ENCODE measurements at regions not wholly inside any gene's neighbourhood (a gene's known extent, or its start where the extent isn't known, plus 50 kb on each side); places are given as distances from the start of the nearest gene placed in this dataset.

DNA sequence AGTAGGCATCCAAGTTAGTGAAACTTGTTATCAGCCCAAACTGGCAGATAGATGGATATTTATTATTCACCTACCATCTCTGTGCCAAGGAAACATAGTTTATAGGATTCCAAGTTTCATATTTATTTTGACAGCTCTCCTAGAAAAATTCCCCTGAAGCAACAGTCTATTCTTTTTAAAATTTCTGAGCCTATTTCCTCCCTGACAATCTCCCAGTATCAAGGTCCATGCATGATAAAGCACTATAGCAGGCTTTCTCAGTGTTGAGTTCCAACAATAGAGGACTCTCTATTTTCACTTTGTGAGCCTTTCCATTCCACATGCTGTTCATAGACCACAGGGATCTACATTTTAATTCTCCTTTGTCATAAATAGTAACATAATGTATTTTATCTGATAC, 312.6 kb downstream of the SLITRK6 start:
- ATAC-seq (no peak), DNase-seq (ENCODE audit: low spot score) (no peak)
- Mint-ChIP-seq H3K27ac (no peak overlapping the region), H3K4me1 (peaks cover 4% of the 10 kb centered on the region; the same call in 1 of the 2 replicates), H3K36me3 (no peaks in the 10 kb centered on the region), H3K27me3 (ENCODE audit: low read depth) (no peaks in the 10 kb centered on the region), H3K9me3 (peaks cover 3% of the 10 kb centered on the region), H3K4me3 (no peak overlapping the region)
- TF ChIP-seq JUN (CRISPR knock-in tag; IDR thresholded peaks at IDR 0.05): no peak
- no peak for TF ChIP-seq ZNF317 (CRISPR knock-in tag; IDR thresholded peaks at IDR 0.05; ENCODE audit: borderline replicate concordance, low read depth)
- TF ChIP-seq GABPB1 (CRISPR knock-in tag; IDR thresholded peaks at IDR 0.05): no peak
- no peak for TF ChIP-seq MXD4 (CRISPR knock-in tag; IDR thresholded peaks at IDR 0.05; ENCODE audit: borderline replicate concordance)
- no peak for TF ChIP-seq STAT6 (CRISPR knock-in tag; conservative IDR thresholded peaks at IDR 0.05; ENCODE audit: low read depth)
- no peak for TF ChIP-seq ZNF138 (CRISPR knock-in tag; conservative IDR thresholded peaks at IDR 0.05)
- TF ChIP-seq JAZF1 (CRISPR knock-in tag; IDR thresholded peaks at IDR 0.05): no peak
- no peak for TF ChIP-seq SMAD3 (CRISPR knock-in tag; IDR thresholded peaks at IDR 0.05; ENCODE audit: borderline replicate concordance)
- TF ChIP-seq FOXP1 (CRISPR knock-in tag; IDR thresholded peaks at IDR 0.05; ENCODE audit: borderline replicate concordance): no peak
- TF ChIP-seq SOX15 (CRISPR knock-in tag; IDR thresholded peaks at IDR 0.05): no peak
- no peak for TF ChIP-seq FOXJ3 (CRISPR knock-in tag; IDR thresholded peaks at IDR 0.05; ENCODE audit: borderline replicate concordance)
- TF ChIP-seq, protein P1, sequence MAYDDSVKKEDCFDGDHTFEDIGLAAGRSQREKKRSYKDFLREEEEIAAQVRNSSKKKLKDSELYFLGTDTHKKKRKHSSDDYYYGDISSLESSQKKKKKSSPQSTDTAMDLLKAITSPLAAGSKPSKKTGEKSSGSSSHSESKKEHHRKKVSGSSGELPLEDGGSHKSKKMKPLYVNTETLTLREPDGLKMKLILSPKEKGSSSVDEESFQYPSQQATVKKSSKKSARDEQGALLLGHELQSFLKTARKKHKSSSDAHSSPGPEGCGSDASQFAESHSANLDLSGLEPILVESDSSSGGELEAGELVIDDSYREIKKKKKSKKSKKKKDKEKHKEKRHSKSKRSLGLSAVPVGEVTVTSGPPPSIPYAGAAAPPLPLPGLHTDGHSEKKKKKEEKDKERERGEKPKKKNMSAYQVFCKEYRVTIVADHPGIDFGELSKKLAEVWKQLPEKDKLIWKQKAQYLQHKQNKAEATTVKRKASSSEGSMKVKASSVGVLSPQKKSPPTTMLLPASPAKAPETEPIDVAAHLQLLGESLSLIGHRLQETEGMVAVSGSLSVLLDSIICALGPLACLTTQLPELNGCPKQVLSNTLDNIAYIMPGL (CRISPR knock-in tag; IDR thresholded peaks at IDR 0.05): no peak
- ChIA-PET CTCF (no interaction called here), POLR2A (no interaction called here)

DNA sequence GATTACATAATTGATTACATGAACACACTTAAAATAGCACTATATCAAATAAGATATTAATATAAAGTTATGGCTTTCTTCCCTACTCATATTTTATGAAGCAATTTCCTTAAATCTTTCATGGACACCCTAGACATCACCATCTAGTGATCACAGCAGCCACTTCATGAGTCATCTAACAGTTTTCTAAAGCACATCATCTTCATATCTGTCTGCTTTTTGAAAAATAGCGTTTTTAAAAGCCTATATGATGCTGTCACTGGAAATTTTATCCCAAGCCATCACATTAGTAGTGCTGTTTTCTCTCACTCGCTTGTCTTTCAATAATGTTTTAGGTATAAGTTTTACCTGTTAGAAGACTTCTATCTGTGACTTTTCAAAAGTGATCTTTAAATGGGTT, 326.1 kb downstream of the SLITRK6 start:
- ChIA-PET POLR2A (no interaction called here), CTCF (no interaction called here)
- no peaks in the 10 kb centered on the region for H3K4me1 Mint-ChIP-seq
- H3K27me3 Mint-ChIP-seq (ENCODE audit: low read depth): no peaks in the 10 kb centered on the region
- DNase-seq (ENCODE audit: low spot score) (no peak), ATAC-seq (no peak)
- H3K36me3 Mint-ChIP-seq: no peaks in the 10 kb centered on the region
- no peak overlapping the region for H3K27ac Mint-ChIP-seq
- H3K4me3 Mint-ChIP-seq: no peak overlapping the region
- TF ChIP-seq ARID4B (CRISPR knock-in tag; IDR thresholded peaks at IDR 0.05; ENCODE audit: borderline replicate concordance): no peak
- TF ChIP-seq NFE2L1 (CRISPR knock-in tag; IDR thresholded peaks at IDR 0.05): no peak
- TF ChIP-seq SP1 (CRISPR knock-in tag; conservative IDR thresholded peaks at IDR 0.05): no peak
- no peak for TF ChIP-seq MYBL2 (CRISPR knock-in tag; IDR thresholded peaks at IDR 0.05)
- no peak for TF ChIP-seq FOXK1 (CRISPR knock-in tag; IDR thresholded peaks at IDR 0.05)
- TF ChIP-seq USF2 (CRISPR knock-in tag; IDR thresholded peaks at IDR 0.05): no peak
- H3K9me3 Mint-ChIP-seq: no peaks in the 10 kb centered on the region
